Fibroblast of lung (primary cell): ENCODE measurements at regions not wholly inside any gene's neighbourhood (a gene's known extent, or its start where the extent isn't known, plus 50 kb on each side); places are given as distances from the start of the nearest gene placed in this dataset.

Source experiments
- DNase-seq, 2 donors: peaks; one replicate each; pipeline versions ENCODE4 v3.0.0 to v3.0.0-alpha.2; 2010; ENCODE audit warnings: low read depth in 2 of 2
- H2AFZ ChIP-seq: 2 replicates; pipeline ENCODE4 v1.5.1; 2012; ENCODE audit warnings: low read length, control low read depth, inconsistent platforms
- H3K27ac ChIP-seq: 2 replicates; pipeline ENCODE4 v1.5.1; 2011; ENCODE audit warnings: low read length, control low read depth; ENCODE audit not compliant: insufficient read depth
- H3K27me3 ChIP-seq: 2 replicates; pipeline ENCODE4 v1.5.1; 2011; ENCODE audit warnings: mild to moderate bottlenecking, low read length; ENCODE audit not compliant: control insufficient read depth, insufficient read depth
- H3K36me3 ChIP-seq: 2 replicates; pipeline ENCODE4 v1.5.1; 2011; ENCODE audit warnings: low read length; ENCODE audit not compliant: control insufficient read depth, insufficient read depth
- H3K4me1 ChIP-seq: 2 replicates; pipeline ENCODE4 v1.5.1; 2011; ENCODE audit warnings: low read length; ENCODE audit not compliant: control insufficient read depth, insufficient read depth; ENCODE audit errors: extremely low read depth
- H3K4me2 ChIP-seq: 2 replicates; pipeline ENCODE4 v1.5.1; 2011; ENCODE audit warnings: low read length, control low read depth; ENCODE audit not compliant: insufficient read depth; ENCODE audit errors: extremely low read depth
- H3K4me3 ChIP-seq, 4 experiments: fragments of 200-600 bp in 1 of 4; sonication (generic) in 1 of 4; replicated peaks in 1 of 4; 2 replicates each; pipeline ENCODE4 v1.5.1; 2011 to 2016; ENCODE audit warnings: low read length in 4 of 4, low read depth in 3 of 4, mild to moderate bottlenecking in 3 of 4, control low read depth in 2 of 4, inconsistent platforms in 1 of 4, mixed read lengths in 1 of 4; ENCODE audit not compliant: insufficient read depth in 1 of 4; ENCODE audit errors: control extremely low read depth in 1 of 4
- H3K79me2 ChIP-seq: 2 replicates; pipeline ENCODE4 v1.5.1; 2012; ENCODE audit warnings: mild to moderate bottlenecking, low read length, inconsistent platforms; ENCODE audit not compliant: control insufficient read depth, insufficient read depth
- H3K9ac ChIP-seq: 2 replicates; pipeline ENCODE4 v1.5.1; 2011; ENCODE audit warnings: mild to moderate bottlenecking, low read length, control low read depth; ENCODE audit not compliant: insufficient read depth
- H3K9me3 ChIP-seq: 2 replicates; pipeline ENCODE4 v1.5.1; 2012; ENCODE audit warnings: low read depth, low read length; ENCODE audit not compliant: control insufficient read depth, insufficient read depth
- H4K20me1 ChIP-seq: 2 replicates; pipeline ENCODE4 v1.5.1; 2011; ENCODE audit warnings: low read length; ENCODE audit not compliant: control insufficient read depth, insufficient read depth; ENCODE audit errors: extremely low read depth
- CTCF ChIP-seq, 2 donors: IDR thresholded peaks in 1 of 2; conservative IDR thresholded peaks in 1 of 2; 1 replicate in 1 of 2; 2 replicates in 1 of 2; pipeline ENCODE4 v1.5.1; 2011 to 2012; ENCODE audit warnings: low read length in 2 of 2, control low read depth in 1 of 2, inconsistent platforms in 1 of 2, low read depth in 1 of 2, mild to moderate bottlenecking in 1 of 2
- EZH2 ChIP-seq: IDR thresholded peaks from 2 replicates; pipeline ENCODE4 v1.5.1; 2012; ENCODE audit warnings: low read length, control low read depth, mild to moderate bottlenecking; ENCODE audit errors: missing control alignments

- peak; percentile 92 to 99 for DNase-seq
- no peak overlapping the region for H3K4me3 ChIP-seq
- H3K36me3 ChIP-seq: no peaks in the 10 kb centered on the region
- H3K79me2 ChIP-seq: no peaks in the 10 kb centered on the region
- no peak overlapping the region for H3K9ac ChIP-seq
- peaks cover 10% of the 10 kb centered on the region for H3K4me1 ChIP-seq
- H3K27ac ChIP-seq: peak overlapping the region; percentile 75
- H3K9me3 ChIP-seq: no peaks in the 10 kb centered on the region
- no peak overlapping the region for H2AFZ ChIP-seq
- no peaks in the 10 kb centered on the region for H3K27me3 ChIP-seq
- no peak overlapping the region for H3K4me2 ChIP-seq
- H4K20me1 ChIP-seq: no peaks in the 10 kb centered on the region
- no peak for TF ChIP-seq CTCF (conservative IDR thresholded peaks at IDR 0.05 in 1 of 2, IDR thresholded peaks at IDR 0.05 in 1 of 2; ENCODE audit: low read depth in 1 of 2, low read length in 2 of 2)
- TF ChIP-seq EZH2: no peak
These were observed 78.4 kb upstream of the PAPPA start for GRCh38 chr9:116075191-116075590.

GRCh38 chr9:116078640-116079039, 75.0 kb upstream of the PAPPA start:
- Histone ChIP-seq H3K36me3 (no peaks in the 10 kb centered on the region), H3K27ac (no peak overlapping the region), H4K20me1 (no peaks in the 10 kb centered on the region), H3K4me2 (no peak overlapping the region), H3K4me3 (no peak overlapping the region), H3K27me3 (no peaks in the 10 kb centered on the region), H3K9me3 (no peaks in the 10 kb centered on the region), H3K9ac (no peak overlapping the region), H3K4me1 (peaks cover 8% of the 10 kb centered on the region), H3K79me2 (no peaks in the 10 kb centered on the region), H2AFZ (no peak overlapping the region)
- DNase-seq: no peak
- no peak for TF ChIP-seq CTCF (conservative IDR thresholded peaks at IDR 0.05 in 1 of 2, IDR thresholded peaks at IDR 0.05 in 1 of 2; ENCODE audit: low read depth in 1 of 2, low read length in 2 of 2)
- no peak for TF ChIP-seq EZH2

- H3K27me3 ChIP-seq: no peaks in the 10 kb centered on the region
- H3K36me3 ChIP-seq: no peaks in the 10 kb centered on the region
- no peaks in the 10 kb centered on the region for H3K9me3 ChIP-seq
- no peaks in the 10 kb centered on the region for H4K20me1 ChIP-seq
- H3K9ac ChIP-seq: no peak overlapping the region
- no peak overlapping the region for H3K4me2 ChIP-seq
- TF ChIP-seq EZH2 (no peak), CTCF (conservative IDR thresholded peaks at IDR 0.05 in 1 of 2, IDR thresholded peaks at IDR 0.05 in 1 of 2; ENCODE audit: low read depth in 1 of 2, low read length in 2 of 2) (no peak)
- no peak overlapping the region for H3K27ac ChIP-seq
- no peak overlapping the region for H2AFZ ChIP-seq
- no peaks in the 10 kb centered on the region for H3K4me1 ChIP-seq
- no peaks in the 10 kb centered on the region for H3K79me2 ChIP-seq
- no peak overlapping the region for H3K4me3 ChIP-seq
- DNase-seq: no peak
These were observed 73.0 kb upstream of the PAPPA start for GRCh38 chr9:116080561-116080960.
